ENCODE measurements at regions not wholly inside any gene's neighbourhood (a gene's known extent, or its start where the extent isn't known, plus 50 kb on each side); places are given as distances from the start of the nearest gene placed in this dataset.

DNA sequence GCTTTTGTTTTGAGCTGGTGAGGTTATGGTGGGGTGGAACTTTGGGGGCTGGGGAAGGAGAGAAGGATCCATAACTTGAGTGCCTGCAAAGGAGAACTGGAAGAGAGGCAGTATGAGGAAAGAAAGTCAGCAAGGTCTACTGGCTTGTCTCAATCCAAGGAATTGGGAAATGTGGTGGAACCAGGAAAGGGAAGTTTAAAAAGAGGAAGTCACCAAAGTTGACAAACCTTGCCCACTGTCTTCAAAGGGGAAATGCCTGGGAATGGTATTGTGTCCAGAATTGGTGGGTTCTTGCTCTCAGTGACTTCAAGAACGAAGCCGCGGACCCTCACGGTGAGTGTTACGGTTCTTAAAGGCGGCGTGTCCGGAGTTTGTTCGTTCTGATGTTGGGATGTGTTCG, 304.1 kb upstream of the FAM98A start:
- Mint-ChIP-seq H3K9me3 (no peaks in the 10 kb centered on the region), H3K4me1 (ENCODE audit: unreplicated experiment) (no peaks in the 10 kb centered on the region), H3K27me3 (no peaks in the 10 kb centered on the region), H3K27ac (no peak overlapping the region), H3K36me3 (no peaks in the 10 kb centered on the region), H3K4me3 (no peak overlapping the region)
- TF ChIP-seq, protein P1, sequence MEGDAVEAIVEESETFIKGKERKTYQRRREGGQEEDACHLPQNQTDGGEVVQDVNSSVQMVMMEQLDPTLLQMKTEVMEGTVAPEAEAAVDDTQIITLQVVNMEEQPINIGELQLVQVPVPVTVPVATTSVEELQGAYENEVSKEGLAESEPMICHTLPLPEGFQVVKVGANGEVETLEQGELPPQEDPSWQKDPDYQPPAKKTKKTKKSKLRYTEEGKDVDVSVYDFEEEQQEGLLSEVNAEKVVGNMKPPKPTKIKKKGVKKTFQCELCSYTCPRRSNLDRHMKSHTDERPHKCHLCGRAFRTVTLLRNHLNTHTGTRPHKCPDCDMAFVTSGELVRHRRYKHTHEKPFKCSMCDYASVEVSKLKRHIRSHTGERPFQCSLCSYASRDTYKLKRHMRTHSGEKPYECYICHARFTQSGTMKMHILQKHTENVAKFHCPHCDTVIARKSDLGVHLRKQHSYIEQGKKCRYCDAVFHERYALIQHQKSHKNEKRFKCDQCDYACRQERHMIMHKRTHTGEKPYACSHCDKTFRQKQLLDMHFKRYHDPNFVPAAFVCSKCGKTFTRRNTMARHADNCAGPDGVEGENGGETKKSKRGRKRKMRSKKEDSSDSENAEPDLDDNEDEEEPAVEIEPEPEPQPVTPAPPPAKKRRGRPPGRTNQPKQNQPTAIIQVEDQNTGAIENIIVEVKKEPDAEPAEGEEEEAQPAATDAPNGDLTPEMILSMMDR (conservative IDR thresholded peaks at IDR 0.05): no peak
- no peak for DNase-seq (ENCODE audit: extremely low spot score, unreplicated experiment)

DNA sequence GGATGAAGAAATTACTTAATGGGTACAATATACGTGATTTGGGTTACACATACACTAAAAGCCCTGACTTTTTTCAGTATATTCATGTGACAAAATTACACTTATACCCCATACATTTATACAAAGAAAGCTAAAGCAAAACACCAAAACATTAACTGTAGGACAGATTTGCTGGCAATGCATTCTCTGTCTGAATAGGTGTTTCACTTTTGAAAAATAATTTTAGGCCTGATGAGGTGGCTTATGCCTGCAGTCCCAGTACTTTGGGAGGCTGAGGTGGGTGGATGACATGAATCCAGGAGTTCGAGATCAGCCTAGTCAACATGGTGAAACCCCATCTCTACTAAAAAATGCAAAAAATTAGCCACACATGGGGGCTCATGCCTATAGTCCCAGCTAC, 301.5 kb upstream of the FAM98A start:
- no peaks in the 10 kb centered on the region for H3K36me3 Mint-ChIP-seq
- no peak for DNase-seq (ENCODE audit: extremely low spot score, unreplicated experiment)
- no peaks in the 10 kb centered on the region for H3K4me1 Mint-ChIP-seq (ENCODE audit: unreplicated experiment)
- H3K9me3 Mint-ChIP-seq: no peaks in the 10 kb centered on the region
- TF ChIP-seq, protein P1 (conservative IDR thresholded peaks at IDR 0.05): no peak
- H3K27me3 Mint-ChIP-seq: no peaks in the 10 kb centered on the region
- no peak overlapping the region for H3K27ac Mint-ChIP-seq
- no peak overlapping the region for H3K4me3 Mint-ChIP-seq

DNA sequence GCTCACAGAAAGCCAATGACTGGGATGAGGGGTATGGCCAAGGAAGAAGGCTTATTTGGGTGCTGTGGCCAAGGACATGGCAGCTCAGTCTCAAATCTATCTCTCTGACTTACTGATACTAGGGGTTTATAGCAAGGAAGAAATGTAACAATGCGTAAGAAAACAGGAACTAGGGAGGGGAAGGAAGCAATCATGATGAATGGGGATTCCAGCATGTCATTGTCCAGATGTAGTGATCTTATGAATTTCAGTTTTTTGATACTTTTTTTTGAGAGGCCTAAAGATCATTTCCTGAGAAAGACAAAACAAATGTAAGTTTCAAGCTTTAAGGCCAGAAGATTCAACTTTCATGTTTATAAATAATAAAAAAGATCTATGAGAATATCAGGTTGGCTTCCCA, 298.6 kb upstream of the FAM98A start:
- Mint-ChIP-seq H3K4me3 (no peak overlapping the region), H3K27ac (no peak overlapping the region), H3K9me3 (no peaks in the 10 kb centered on the region), H3K36me3 (no peaks in the 10 kb centered on the region), H3K4me1 (ENCODE audit: unreplicated experiment) (no peaks in the 10 kb centered on the region), H3K27me3 (no peaks in the 10 kb centered on the region)
- TF ChIP-seq, protein P1 (conservative IDR thresholded peaks at IDR 0.05): no peak
- no peak for DNase-seq (ENCODE audit: extremely low spot score, unreplicated experiment)

DNA sequence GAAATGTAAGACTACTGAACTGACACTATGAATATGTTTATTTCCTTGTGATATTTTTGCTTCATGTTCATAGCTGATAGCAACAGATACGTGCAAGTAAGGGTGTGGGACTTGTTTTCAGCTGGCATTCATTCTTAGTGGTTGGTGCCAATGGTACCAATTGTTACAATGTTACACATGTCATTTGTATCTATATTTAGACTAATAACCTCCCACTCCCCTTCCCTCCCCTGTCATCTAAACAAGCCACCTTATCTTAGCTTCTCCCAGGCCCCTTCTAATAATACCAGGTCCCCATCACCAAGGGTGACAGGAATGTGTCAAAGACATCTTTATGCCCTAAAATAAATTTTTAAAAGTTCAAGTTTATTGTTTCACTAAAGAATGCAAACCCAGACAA, 294.7 kb upstream of the FAM98A start:
- H3K9me3 Mint-ChIP-seq: no peaks in the 10 kb centered on the region
- no peak overlapping the region for H3K27ac Mint-ChIP-seq
- TF ChIP-seq, protein P1 (conservative IDR thresholded peaks at IDR 0.05): no peak
- H3K4me3 Mint-ChIP-seq: no peak overlapping the region
- H3K36me3 Mint-ChIP-seq: no peaks in the 10 kb centered on the region
- no peak for DNase-seq (ENCODE audit: extremely low spot score, unreplicated experiment)
- H3K27me3 Mint-ChIP-seq: no peaks in the 10 kb centered on the region
- no peaks in the 10 kb centered on the region for H3K4me1 Mint-ChIP-seq (ENCODE audit: unreplicated experiment)

DNA sequence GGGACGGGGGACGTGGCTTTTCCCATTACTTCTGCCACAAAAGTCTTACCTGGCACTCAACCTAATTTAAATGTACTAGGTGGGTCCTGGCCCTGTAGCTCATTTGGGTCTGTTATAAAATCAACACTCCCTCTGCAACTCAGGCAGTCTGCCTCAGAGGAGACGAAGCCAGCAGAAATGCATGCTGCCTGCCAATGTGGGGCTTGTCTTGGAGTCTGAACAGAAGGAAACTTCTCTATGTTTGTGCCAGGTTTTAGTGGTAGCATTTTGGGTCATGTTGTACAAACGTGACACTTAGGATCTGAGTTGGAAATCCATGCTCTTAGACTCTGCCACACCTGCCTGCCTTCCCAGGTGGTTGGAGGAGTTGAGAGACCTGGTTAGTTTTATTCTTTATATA, 292.5 kb upstream of the FAM98A start:
- TF ChIP-seq, protein P1 (conservative IDR thresholded peaks at IDR 0.05): no peak
- Mint-ChIP-seq H3K4me1 (ENCODE audit: unreplicated experiment) (no peaks in the 10 kb centered on the region), H3K4me3 (no peak overlapping the region), H3K27ac (no peak overlapping the region), H3K9me3 (no peaks in the 10 kb centered on the region), H3K27me3 (no peaks in the 10 kb centered on the region), H3K36me3 (no peaks in the 10 kb centered on the region)
- DNase-seq (ENCODE audit: extremely low spot score, unreplicated experiment): no peak

DNA sequence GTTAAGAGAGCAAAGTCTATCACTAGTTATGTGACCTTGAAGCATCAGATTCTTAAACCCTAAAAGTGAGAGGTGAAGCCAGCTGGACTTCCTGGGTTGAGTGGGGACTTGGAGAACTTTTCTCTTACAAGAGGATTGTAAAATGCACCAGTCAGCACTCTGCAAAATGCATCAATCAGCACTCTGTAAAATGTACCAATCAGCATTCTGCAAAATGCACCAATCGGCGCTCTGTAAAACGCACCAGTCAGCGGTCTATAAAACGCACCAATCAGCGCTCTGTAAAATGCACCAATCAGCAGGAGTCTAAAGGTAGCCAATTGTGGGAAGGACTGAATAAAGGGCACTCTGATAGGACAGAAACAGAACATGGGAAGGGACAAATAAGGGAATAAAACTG, 291.6 kb upstream of the FAM98A start:
- Mint-ChIP-seq H3K27ac (no peak overlapping the region), H3K9me3 (no peaks in the 10 kb centered on the region), H3K4me1 (ENCODE audit: unreplicated experiment) (no peaks in the 10 kb centered on the region), H3K27me3 (no peaks in the 10 kb centered on the region), H3K36me3 (no peaks in the 10 kb centered on the region), H3K4me3 (no peak overlapping the region)
- TF ChIP-seq, protein P1 (conservative IDR thresholded peaks at IDR 0.05): no peak
- DNase-seq (ENCODE audit: extremely low spot score, unreplicated experiment): no peak
